ENCODE measurements at regions not wholly inside any gene's neighbourhood (a gene's known extent, or its start where the extent isn't known, plus 50 kb on each side); places are given as distances from the start of the nearest gene placed in this dataset.

- no peak for DNase-seq (ENCODE audit: low read depth)
Measured at GRCh38 chr4:89549907-89550306, 242.3 kb upstream of the GPRIN3 start.

- no peak for DNase-seq (ENCODE audit: low read depth)
Measured at GRCh38 chr4:89545315-89545714, 237.7 kb upstream of the GPRIN3 start.

GRCh38 chr4:89541998-89542397 lies 234.4 kb upstream of the GPRIN3 start:
- no peak for DNase-seq (ENCODE audit: low read depth)

DNA sequence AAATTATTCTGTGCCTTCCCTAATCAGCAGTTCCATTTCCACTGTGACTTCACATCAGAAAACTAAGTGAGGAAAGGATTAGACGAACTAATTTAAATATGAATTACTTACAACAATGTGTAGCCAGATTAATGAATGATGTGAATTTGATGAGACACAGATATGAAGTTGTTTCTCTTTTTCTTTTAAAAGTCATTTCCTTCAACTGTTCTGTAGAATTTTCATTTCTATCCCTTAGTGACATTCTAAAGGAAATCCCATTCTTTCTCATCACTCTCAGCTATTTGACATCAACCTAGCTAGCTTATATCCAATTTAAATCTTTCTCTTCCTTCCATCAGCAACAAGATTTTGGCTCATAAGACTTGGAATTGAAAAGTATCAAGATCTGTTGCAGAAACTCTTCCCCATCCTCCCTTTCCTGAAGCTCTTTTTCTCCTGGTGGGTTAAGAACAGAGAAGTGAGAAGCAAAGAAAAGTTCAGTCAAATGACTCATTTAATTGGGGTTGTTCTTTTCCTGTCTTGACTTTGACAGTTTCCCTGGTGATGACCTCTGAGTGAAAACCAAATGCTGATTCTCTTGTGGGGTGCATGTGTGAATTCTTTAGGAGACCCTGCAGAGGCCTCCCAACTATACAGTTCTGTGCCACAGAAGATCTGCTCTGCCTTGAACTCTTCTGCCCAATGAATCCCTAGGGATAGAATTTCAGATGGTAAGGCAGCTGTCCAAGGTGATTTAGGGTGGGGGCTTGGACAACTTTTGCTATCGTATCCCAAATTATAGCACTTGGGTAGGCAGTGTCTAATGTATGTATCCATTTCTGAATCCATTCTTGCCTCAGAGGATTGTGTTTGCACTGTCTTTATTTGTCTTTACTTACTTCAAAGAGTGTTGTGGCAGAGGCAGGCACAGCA lies 232.5 kb upstream of the GPRIN3 start:
- DNase-seq (ENCODE audit: low read depth), result no peak

GRCh38 chr4:89539374-89539773 lies 231.8 kb upstream of the GPRIN3 start:
- no peak for DNase-seq (ENCODE audit: low read depth)

- DNase-seq (ENCODE audit: low read depth), result no peak
Measured at GRCh38 chr4:89538886-89539285, 231.3 kb upstream of the GPRIN3 start.

GRCh38 chr4:89538171-89538570 lies 230.6 kb upstream of the GPRIN3 start:
- no peak for DNase-seq (ENCODE audit: low read depth)

GRCh38 chr4:89537281-89537680 lies 229.7 kb upstream of the GPRIN3 start:
- DNase-seq (ENCODE audit: low read depth), result no peak

GRCh38 chr4:89535251-89535650 lies 227.7 kb upstream of the GPRIN3 start:
- no peak for DNase-seq (ENCODE audit: low read depth)

GRCh38 chr4:89534356-89534755 lies 226.8 kb upstream of the GPRIN3 start:
- DNase-seq (ENCODE audit: low read depth), result no peak

DNA sequence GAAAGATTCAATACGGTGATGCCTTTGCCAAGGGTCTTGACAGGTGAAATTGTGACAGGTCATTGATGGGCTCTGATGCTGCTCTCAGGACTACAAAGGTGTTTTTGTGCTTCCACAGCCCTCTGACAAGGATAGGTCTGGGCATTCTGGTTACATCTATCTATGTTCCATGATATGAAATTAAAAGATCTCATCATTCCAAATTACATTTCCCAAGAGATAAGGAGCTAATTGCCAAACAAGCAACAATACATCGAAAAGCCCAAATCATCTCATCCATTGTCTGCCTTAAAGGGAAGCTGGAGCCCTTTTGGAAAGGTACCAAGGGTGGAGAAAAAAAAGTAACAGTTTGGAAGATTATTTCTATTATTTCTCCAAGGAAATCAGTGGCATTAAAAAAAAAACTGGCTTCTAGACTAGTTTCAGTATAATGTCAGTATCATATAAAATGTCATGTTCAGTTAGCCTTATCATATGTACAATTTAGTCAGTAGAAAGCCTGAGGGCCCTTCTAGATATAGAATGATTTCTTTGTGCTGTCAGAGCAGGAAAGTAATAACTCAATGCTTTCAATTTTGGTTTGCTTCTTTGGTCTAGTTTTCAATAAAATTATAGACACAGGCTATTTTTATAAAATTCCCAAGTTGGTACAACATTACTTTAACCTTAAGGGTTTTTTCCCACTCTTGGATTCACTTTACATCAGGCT lies 224.5 kb upstream of the GPRIN3 start:
- no peak for DNase-seq (ENCODE audit: low read depth)

- DNase-seq (ENCODE audit: low read depth), result no peak
Measured at GRCh38 chr4:89528526-89529133, 221.0 kb upstream of the GPRIN3 start.

GRCh38 chr4:89521826-89522225 lies 214.2 kb upstream of the GPRIN3 start:
- no peak for DNase-seq (ENCODE audit: low read depth)

DNA sequence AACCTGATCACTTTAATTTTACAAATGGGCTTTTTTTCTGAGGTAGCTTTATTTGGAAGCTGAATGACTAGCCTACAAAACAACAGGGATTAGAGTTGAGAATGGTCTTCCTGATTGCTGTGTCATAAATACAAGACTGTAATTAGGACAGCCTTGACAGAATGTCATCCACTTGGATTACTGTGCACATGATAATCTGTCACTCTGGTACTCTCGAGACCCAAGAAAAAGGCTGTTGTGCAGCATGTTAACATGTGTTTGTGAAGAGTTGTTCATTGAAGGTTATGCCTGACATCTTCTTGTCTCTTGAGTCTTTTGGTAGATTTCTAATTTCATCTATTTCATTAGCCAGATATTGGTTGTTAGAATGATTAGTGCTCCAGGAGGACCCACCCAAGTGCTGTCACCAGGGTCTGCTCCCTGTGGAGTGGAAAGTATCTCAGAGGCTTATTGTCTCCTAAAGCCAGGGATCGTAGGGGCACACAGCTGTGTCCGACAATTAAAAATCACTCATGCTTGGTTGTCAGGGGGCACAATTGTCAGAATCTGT lies 212.2 kb upstream of the GPRIN3 start:
- DNase-seq (ENCODE audit: low read depth), result no peak

DNA sequence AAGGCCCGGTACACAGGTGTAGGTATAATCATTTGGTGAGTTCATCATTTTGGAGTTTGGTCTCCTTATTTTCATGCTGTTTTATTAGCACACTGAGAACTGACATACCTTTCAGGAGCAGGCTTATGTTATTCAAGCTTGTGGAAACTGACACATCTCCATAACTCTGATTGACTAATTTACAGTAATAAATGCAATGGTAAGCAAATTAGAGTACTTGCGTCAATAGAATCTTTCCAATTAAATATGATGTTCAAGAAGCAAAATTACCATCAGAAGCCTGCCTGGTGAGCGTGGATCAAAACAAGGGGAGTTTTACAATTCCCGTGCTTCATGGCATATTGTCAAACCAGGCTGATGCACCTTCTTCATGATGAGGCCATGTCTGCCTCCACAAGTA lies 210.7 kb upstream of the GPRIN3 start:
- no peak for DNase-seq (ENCODE audit: low read depth)

DNA sequence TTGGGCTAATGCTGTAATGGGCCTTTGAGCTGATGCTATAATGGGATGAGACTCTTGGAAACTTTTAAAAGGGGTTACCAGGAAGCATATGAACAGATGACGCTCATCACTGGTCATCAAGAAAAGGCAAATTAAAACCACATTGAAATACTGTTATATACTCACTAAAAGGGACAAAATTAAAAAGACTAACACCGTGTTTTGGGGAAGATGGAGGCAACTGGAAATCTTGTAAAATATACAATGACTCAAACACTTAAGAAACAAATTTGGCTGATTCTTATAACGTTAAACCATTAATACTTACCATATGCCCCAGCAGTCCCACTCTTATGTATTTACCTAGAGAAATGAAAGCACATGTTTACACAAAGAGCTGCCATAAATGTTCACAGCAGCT lies 207.2 kb upstream of the GPRIN3 start:
- DNase-seq (ENCODE audit: low read depth), result no peak

- no peak for DNase-seq (ENCODE audit: low read depth)
Measured at GRCh38 chr4:89511776-89512175, 204.2 kb upstream of the GPRIN3 start.

DNA sequence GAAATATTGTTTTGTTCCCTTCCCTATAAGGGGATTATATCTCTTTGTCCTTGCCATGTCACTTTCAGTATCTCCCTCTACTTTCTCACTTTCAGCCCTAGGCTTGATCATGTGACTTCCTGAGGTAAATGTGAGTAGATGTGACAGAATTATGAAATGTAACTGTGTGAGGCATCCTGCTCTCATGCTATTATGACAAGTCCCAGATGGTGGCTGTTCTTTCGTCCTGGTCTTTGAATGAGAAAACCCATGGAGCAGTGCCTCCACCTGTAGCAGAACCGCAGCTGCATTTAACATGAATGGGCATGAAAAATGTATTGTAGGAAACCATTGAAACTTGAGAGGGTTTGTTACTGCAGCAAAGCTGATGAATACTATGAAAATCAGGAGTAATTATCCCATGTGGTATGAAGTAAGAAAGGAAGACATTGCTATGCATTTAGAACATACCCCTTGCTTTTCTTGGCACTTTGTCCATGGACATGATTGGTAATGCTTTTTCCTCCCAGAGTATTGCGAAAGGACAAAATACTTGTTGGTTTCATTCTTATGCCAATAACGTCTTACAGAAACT lies 202.2 kb upstream of the GPRIN3 start:
- no peak for DNase-seq (ENCODE audit: low read depth)

GRCh38 chr4:89506866-89507491 lies 199.4 kb upstream of the GPRIN3 start:
- DNase-seq (ENCODE audit: low read depth), result no peak

- DNase-seq (ENCODE audit: low read depth), result no peak
Measured at GRCh38 chr4:89502581-89502980, 195.0 kb upstream of the GPRIN3 start.

- no peak for DNase-seq (ENCODE audit: low read depth)
Measured at GRCh38 chr4:89497517-89498308, 190.1 kb upstream of the GPRIN3 start.
